Brain microvascular endothelial cell (primary cell): ENCODE measurements at regions not wholly inside any gene's neighbourhood (a gene's known extent, or its start where the extent isn't known, plus 50 kb on each side); places are given as distances from the start of the nearest gene placed in this dataset.

Source experiments
- DNase-seq: peaks from one replicate; pipeline ENCODE4 v3.0.0-alpha.2; 2020
- H3K27ac ChIP-seq: fragments of 250-450 bp; sonication (Bioruptor Pico); 2 replicates; pipeline ENCODE4 v1.5.1; 2020; ENCODE audit warnings: mild to moderate bottlenecking, moderate library complexity
- H3K27me3 ChIP-seq: fragments of 250-450 bp; sonication (Bioruptor Pico); replicated peaks from 2 replicates; pipeline ENCODE4 v1.5.1; 2020; ENCODE audit warnings: mild to moderate bottlenecking
- H3K36me3 ChIP-seq: fragments of 250-450 bp; sonication (Bioruptor Pico); replicated peaks from 2 replicates; pipeline ENCODE4 v1.5.1; 2020; ENCODE audit warnings: mild to moderate bottlenecking
- H3K4me3 ChIP-seq: 2 replicates; pipeline ENCODE4 v1.5.1; 2011; ENCODE audit warnings: low read depth, mild to moderate bottlenecking, control low read depth, low read length, moderate library complexity
- CTCF ChIP-seq: IDR thresholded peaks from 2 replicates; pipeline ENCODE4 v1.5.1; 2011; ENCODE audit warnings: low read depth, mild to moderate bottlenecking, moderate library complexity, low read length, control low read depth, inconsistent platforms; ENCODE audit errors: missing control alignments
- in situ Hi-C: cut with HindIII; loops from 2 replicates; pipeline ENCODE4 v1.10.0; 2017; ENCODE audit warnings: low sequenced_read_pairs, low pct_ligation_motif_present

DNA sequence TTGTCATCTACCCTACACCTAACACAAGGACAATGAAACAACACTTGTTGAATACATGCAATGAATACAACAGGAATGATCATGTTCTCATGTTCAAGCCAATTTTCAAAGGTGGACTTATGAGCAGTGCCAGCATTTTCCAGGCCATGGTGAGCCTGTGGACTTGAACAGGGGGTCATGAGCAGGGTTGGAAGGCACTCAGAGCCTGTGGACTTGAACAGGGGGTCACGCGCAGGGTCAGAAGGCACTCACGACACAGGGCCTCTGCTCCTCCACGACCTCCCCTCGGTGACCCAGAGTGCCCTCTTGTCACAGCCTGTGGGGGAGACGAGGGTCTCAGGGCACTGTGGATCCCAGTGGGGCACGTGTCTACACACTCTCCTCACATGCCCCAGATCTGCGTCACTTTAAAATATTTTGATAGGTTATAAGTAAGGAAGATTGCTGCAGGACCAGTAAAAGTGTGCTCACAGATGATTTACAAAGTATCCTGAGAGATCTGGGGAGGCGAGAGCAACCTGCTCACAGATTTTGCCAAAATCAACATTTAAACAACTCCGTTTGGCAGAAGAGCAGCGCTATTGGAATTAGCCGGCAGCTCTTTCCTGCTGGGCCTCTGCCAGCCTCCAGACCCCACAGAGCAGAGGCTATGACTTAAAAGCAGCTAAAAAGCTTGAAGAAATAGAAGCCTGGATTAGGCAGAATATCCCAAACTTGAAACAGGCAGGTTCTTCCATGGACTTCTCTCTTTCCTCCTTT, 121.9 kb downstream of the TMEM18 start:
- no peaks in the 10 kb centered on the region for H3K36me3 ChIP-seq
- H3K27ac ChIP-seq = no peak overlapping the region
- in situ Hi-C loops = no loop called here
- TF ChIP-seq CTCF = no peak
- H3K27me3 ChIP-seq = no peaks in the 10 kb centered on the region
- no peak for DNase-seq
- no peak overlapping the region for H3K4me3 ChIP-seq

DNA sequence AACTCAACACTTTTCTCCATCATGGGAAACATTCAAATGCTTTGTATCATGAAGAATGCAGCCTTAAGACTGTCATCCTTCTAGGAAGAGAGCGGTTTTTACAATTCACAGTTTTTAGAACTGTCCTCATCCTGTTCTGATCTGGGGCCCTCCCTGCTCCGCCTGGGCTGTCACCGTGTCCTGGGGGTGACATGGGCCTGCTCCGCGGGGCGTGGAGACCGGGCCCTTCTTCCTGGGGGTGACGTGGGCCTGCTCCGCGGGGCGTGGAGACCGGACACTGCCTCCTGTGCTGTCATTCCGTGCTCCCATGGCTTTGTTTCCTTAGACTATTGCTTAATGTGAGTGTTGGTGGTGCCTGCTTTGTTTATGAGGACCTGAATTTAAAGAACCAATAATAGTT, 122.8 kb downstream of the TMEM18 start:
- H3K27me3 ChIP-seq = no peaks in the 10 kb centered on the region
- in situ Hi-C loops = no loop called here
- H3K4me3 ChIP-seq = no peak overlapping the region
- no peak for TF ChIP-seq CTCF
- H3K36me3 ChIP-seq = no peaks in the 10 kb centered on the region
- H3K27ac ChIP-seq = no peak overlapping the region
- DNase-seq = no peak

DNA sequence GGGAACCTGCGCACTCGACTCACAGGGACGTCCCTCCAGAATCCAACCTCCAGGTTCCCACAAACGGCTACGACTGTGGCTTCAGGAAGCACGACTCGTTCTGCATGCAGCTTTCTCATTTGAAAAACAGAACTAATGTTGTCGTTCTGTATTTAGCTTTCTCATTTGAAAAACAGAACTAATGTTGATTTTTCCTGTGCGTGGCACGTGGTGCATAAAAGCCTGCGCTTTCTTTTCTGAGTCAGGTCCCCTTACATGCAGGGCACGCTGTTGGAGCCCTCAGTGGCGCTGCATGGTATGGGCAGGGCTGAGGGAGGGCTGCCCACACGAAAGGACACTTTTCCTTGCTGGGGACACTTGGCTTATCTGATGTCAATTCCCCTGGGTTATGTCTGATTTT, 124.3 kb downstream of the TMEM18 start:
- H3K36me3 ChIP-seq = no peaks in the 10 kb centered on the region
- H3K4me3 ChIP-seq = no peak overlapping the region
- H3K27me3 ChIP-seq = no peaks in the 10 kb centered on the region
- no peak for DNase-seq
- no peak for TF ChIP-seq CTCF
- in situ Hi-C loops = no loop called here
- no peak overlapping the region for H3K27ac ChIP-seq

DNA sequence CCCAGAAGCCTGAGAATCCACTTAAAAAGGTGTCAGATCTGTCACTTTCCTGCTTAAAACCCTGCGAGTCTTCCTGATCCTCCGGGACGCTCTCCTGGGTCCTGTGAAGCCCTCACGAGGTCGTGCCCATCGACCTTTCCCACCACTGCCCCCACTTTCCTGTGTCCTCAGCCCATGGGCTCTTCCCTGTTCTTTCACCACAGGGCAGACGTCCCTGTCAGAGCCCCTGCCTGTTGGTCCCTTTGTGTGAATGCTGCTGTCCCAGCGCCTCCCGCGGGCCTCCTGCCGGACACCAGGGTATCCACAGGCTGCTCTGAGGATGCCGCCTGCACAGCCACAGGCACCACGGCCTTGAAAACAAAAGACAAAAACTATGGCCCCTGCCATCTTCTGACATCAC, 125.6 kb downstream of the TMEM18 start:
- TF ChIP-seq CTCF = no peak
- no peaks in the 10 kb centered on the region for H3K36me3 ChIP-seq
- in situ Hi-C loops = no loop called here

GRCh38 chr2:550860-551567, 126.2 kb downstream of the TMEM18 start:
- Histone ChIP-seq H3K27me3 (no peaks in the 10 kb centered on the region), H3K4me3 (no peak overlapping the region), H3K36me3 (no peaks in the 10 kb centered on the region), H3K27ac (no peak overlapping the region)
- no peak for DNase-seq
- in situ Hi-C loops = no loop called here
- no peak for TF ChIP-seq CTCF

More for the DNA sequence above, 125.6 kb downstream of the TMEM18 start:
- H3K4me3 ChIP-seq = no peak overlapping the region
- H3K27me3 ChIP-seq = no peaks in the 10 kb centered on the region
- no peak overlapping the region for H3K27ac ChIP-seq
- DNase-seq = no peak
